ENCODE measurements at regions not wholly inside any gene's neighbourhood (a gene's known extent, or its start where the extent isn't known, plus 50 kb on each side); places are given as distances from the start of the nearest gene placed in this dataset.

GRCh38 chr13:67662997-67663396 is 432.9 kb upstream of the PCDH9 start (continued):
- TF ChIP-seq, protein P1, sequence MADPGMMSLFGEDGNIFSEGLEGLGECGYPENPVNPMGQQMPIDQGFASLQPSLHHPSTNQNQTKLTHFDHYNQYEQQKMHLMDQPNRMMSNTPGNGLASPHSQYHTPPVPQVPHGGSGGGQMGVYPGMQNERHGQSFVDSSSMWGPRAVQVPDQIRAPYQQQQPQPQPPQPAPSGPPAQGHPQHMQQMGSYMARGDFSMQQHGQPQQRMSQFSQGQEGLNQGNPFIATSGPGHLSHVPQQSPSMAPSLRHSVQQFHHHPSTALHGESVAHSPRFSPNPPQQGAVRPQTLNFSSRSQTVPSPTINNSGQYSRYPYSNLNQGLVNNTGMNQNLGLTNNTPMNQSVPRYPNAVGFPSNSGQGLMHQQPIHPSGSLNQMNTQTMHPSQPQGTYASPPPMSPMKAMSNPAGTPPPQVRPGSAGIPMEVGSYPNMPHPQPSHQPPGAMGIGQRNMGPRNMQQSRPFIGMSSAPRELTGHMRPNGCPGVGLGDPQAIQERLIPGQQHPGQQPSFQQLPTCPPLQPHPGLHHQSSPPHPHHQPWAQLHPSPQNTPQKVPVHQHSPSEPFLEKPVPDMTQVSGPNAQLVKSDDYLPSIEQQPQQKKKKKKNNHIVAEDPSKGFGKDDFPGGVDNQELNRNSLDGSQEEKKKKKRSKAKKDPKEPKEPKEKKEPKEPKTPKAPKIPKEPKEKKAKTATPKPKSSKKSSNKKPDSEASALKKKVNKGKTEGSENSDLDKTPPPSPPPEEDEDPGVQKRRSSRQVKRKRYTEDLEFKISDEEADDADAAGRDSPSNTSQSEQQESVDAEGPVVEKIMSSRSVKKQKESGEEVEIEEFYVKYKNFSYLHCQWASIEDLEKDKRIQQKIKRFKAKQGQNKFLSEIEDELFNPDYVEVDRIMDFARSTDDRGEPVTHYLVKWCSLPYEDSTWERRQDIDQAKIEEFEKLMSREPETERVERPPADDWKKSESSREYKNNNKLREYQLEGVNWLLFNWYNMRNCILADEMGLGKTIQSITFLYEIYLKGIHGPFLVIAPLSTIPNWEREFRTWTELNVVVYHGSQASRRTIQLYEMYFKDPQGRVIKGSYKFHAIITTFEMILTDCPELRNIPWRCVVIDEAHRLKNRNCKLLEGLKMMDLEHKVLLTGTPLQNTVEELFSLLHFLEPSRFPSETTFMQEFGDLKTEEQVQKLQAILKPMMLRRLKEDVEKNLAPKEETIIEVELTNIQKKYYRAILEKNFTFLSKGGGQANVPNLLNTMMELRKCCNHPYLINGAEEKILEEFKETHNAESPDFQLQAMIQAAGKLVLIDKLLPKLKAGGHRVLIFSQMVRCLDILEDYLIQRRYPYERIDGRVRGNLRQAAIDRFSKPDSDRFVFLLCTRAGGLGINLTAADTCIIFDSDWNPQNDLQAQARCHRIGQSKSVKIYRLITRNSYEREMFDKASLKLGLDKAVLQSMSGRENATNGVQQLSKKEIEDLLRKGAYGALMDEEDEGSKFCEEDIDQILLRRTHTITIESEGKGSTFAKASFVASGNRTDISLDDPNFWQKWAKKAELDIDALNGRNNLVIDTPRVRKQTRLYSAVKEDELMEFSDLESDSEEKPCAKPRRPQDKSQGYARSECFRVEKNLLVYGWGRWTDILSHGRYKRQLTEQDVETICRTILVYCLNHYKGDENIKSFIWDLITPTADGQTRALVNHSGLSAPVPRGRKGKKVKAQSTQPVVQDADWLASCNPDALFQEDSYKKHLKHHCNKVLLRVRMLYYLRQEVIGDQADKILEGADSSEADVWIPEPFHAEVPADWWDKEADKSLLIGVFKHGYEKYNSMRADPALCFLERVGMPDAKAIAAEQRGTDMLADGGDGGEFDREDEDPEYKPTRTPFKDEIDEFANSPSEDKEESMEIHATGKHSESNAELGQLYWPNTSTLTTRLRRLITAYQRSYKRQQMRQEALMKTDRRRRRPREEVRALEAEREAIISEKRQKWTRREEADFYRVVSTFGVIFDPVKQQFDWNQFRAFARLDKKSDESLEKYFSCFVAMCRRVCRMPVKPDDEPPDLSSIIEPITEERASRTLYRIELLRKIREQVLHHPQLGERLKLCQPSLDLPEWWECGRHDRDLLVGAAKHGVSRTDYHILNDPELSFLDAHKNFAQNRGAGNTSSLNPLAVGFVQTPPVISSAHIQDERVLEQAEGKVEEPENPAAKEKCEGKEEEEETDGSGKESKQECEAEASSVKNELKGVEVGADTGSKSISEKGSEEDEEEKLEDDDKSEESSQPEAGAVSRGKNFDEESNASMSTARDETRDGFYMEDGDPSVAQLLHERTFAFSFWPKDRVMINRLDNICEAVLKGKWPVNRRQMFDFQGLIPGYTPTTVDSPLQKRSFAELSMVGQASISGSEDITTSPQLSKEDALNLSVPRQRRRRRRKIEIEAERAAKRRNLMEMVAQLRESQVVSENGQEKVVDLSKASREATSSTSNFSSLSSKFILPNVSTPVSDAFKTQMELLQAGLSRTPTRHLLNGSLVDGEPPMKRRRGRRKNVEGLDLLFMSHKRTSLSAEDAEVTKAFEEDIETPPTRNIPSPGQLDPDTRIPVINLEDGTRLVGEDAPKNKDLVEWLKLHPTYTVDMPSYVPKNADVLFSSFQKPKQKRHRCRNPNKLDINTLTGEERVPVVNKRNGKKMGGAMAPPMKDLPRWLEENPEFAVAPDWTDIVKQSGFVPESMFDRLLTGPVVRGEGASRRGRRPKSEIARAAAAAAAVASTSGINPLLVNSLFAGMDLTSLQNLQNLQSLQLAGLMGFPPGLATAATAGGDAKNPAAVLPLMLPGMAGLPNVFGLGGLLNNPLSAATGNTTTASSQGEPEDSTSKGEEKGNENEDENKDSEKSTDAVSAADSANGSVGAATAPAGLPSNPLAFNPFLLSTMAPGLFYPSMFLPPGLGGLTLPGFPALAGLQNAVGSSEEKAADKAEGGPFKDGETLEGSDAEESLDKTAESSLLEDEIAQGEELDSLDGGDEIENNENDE (IDR thresholded peaks at IDR 0.05; ENCODE audit: insufficient replicate concordance, low read length), result no peak
- TF ChIP-seq CHD1 (IDR thresholded peaks at IDR 0.05; ENCODE audit: low read depth, low read length) (no peak), EP300 (IDR thresholded peaks at IDR 0.05; ENCODE audit: borderline replicate concordance in 1 of 2, low read depth in 2 of 2, low read length in 2 of 2) (no peak), KDM1A (IDR thresholded peaks at IDR 0.05; ENCODE audit: borderline replicate concordance, low read length) (no peak), RBBP5 (IDR thresholded peaks at IDR 0.05; ENCODE audit: borderline replicate concordance, low read depth, low read length) (no peak)
- TF ChIP-seq, protein P2, sequence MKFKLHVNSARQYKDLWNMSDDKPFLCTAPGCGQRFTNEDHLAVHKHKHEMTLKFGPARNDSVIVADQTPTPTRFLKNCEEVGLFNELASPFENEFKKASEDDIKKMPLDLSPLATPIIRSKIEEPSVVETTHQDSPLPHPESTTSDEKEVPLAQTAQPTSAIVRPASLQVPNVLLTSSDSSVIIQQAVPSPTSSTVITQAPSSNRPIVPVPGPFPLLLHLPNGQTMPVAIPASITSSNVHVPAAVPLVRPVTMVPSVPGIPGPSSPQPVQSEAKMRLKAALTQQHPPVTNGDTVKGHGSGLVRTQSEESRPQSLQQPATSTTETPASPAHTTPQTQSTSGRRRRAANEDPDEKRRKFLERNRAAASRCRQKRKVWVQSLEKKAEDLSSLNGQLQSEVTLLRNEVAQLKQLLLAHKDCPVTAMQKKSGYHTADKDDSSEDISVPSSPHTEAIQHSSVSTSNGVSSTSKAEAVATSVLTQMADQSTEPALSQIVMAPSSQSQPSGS (IDR thresholded peaks at IDR 0.05; ENCODE audit: low read length), result no peak

All from H1 (cell line).